HT-29 (cell line): ENCODE measurements at regions not wholly inside any gene's neighbourhood (a gene's known extent, or its start where the extent isn't known, plus 50 kb on each side); places are given as distances from the start of the nearest gene placed in this dataset.

ENCODE experiments used
- DNase-seq: peaks from one replicate; pipeline ENCODE4 v3.0.0-alpha.2; 2015; ENCODE audit warnings: low spot score

DNA sequence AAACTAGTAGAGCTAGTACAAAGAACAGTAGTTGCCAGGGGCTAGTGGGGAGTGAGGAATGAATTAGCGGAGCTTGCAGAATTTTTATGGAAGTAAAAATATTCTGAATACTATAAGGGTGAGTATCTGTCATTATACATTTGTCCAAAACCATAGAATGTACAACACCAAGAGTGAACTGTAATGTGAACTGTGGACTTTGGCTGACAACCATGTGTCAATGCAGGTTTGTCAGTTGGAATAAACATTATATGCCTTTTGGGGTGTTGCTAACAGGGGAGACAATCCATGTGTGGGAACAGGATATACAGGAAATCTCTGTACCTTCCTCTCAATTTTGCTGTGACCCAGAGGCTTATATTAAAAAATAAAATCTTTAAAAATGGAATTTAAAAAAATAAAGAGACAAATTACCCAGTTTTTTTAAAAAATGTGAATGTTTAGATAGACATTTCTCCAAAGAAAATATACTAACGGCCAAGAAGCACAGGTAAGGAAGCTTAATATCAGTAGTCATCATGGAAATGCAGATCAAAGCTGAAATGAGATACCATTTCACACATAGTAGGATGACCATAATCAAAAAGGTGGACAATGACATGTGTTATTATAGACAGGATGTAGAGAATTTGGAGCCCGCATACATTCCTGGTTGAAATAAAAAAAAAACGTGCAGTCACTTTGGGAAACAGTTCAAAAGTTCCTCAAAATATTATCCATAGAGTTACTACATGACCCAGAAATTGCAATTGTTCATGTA lies 899.8 kb downstream of the RAB28 start:
- no peak for DNase-seq

GRCh38 chr4:12583275-12583674 lies 900.9 kb downstream of the RAB28 start:
- DNase-seq = no peak

DNA sequence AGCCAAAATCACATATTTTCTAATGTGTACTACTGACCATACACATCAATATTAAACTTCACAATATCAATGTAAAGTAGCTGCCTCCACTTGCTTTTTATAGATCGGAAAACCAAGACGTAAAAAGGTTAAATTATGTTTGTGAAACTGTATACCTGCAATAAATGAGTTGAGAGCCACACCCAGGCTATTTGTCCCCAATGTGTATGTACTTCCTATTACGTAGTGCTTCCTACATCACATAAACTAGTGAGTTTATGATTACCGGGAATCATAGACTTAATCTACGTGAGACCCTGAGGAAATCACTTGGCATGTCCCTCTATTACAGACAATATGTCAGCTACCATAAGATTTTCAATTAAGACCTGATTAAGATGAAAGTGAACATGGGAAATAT lies 903.4 kb downstream of the RAB28 start:
- no peak for DNase-seq

GRCh38 chr4:12579172-12579571 lies 905.0 kb downstream of the RAB28 start:
- DNase-seq = no peak

- DNase-seq = no peak
Observed at GRCh38 chr4:12576409-12576808, 907.7 kb downstream of the RAB28 start.

DNA sequence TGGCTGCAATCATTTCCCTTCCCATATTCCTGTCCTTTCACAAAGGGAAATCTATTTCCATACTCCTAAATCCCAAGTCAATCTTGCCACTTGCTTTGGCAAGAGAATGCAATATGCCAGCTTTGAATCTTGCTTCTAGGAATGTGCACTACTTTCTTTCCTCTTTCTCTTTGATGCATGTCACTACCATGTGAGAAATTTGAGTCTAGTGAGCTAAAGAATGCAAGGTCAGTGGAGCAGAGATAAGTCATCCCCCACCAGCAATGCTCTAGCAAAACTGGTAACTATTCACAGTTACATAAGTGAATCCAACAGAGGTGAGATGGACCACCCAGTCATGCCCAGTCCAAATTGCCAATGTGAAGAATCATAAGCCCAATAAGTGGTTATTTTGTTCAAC lies 910.4 kb downstream of the RAB28 start:
- no peak for DNase-seq

DNA sequence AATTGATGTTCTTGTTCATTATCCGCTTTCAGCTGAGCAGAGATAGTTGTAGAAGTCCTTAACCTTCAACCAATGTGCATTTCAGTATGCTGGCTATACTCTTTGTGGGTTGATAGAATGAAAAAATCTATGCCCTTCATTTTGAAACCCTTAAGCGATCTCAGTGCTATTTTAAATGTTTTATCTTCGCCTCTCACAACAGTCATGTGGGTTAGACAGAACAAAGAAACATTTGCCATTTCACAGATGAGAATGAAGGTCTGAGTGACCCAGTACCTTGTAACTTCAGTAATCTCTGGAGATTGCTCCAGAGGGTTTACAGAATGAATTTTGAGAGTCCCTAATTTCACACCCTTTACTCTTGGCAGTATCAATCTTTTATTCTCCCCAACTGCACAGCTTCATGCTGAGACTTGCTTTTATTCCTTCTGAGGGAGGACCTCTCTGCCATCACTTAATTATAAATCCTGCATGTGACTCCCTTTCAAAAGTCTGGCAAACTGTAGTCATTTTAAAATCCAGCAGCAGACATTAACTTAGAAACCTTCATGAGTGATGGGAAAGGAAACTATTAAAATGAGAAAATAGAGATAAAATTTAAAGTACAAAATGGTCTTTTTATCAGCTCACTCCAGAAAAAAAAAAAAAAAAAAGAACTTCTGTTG lies 921.5 kb downstream of the RAB28 start:
- DNase-seq = no peak

DNA sequence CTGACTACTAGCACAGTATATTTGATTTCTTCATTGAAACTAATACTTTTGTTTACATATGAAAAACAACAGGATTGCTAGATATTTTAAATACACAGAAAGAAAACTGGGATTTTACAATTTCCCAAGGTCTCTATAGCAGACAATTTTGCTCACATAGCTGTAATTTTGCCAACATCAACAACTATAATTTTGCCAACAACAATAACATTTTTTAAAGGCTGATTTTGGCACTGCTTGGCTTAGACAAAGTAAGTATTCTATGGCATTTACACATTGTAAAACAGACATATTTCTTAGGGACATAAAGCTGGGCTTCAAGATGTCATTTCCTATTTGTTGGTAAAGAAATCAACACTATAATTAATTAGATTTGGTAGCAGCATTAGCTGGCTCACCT lies 922.1 kb downstream of the RAB28 start:
- DNase-seq = no peak

- DNase-seq = no peak
Observed at GRCh38 chr4:12555011-12555410, 929.1 kb downstream of the RAB28 start.

GRCh38 chr4:12548678-12549077 lies 935.5 kb downstream of the RAB28 start:
- no peak for DNase-seq

DNA sequence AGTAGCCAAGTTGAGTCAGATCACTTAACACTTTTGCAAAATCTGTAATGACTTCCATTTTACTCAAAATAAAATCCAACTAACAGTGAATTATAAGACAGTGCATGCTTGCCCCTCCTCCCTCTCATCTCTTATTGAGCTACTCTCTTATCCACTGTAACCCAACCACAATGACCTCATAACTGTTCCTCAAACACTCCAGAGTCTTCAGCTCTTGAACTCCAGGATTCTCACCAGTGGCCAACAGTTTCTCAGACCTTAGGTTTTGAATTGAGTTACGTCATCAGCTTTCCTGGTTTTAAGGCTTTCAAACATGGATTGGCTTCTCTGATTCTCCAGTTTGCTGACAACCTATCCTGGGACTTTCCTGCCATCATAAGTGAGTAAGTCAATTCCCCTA lies 938.3 kb downstream of the RAB28 start:
- DNase-seq = no peak

DNA sequence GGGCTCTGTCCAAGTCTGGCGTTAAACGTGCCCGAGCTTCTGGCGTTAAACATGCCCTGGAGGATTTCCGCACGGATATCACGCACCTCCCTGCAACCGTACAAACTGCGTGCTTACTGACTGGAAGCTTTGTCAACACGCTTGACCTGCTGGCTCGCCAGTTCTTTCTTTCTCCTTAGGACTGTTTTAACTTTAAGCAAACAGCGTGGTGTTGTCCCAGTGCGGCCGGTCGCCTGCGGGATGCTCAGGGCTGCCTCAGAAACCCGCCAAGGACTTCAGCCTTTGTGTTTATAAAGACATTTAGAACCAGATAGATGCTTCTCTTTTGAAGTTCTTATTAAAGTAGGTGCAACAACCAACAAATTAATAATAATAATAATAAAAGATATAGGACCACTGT lies 946.0 kb downstream of the RAB28 start:
- no peak for DNase-seq

- DNase-seq = no peak
Observed at GRCh38 chr4:12534684-12535083, 949.5 kb downstream of the RAB28 start.

DNA sequence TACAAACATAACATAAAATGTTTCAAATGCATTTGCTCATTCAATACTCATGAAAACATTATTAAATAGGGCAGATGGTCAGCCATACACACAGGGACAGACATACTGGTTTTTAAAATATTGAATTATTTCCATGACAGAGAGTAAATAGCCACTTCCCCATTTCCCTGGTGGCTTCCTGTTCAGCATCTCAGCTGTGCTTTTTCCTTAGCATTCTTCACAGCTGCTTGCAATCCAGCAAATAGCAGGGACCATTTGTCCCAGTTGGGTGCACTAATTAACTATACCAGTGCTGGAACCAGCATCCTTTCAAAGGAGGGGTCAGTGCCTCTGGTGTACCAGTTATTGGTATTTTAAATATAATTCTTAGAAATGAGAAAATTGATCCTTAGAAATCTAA lies 964.7 kb downstream of the RAB28 start:
- DNase-seq = no peak

DNA sequence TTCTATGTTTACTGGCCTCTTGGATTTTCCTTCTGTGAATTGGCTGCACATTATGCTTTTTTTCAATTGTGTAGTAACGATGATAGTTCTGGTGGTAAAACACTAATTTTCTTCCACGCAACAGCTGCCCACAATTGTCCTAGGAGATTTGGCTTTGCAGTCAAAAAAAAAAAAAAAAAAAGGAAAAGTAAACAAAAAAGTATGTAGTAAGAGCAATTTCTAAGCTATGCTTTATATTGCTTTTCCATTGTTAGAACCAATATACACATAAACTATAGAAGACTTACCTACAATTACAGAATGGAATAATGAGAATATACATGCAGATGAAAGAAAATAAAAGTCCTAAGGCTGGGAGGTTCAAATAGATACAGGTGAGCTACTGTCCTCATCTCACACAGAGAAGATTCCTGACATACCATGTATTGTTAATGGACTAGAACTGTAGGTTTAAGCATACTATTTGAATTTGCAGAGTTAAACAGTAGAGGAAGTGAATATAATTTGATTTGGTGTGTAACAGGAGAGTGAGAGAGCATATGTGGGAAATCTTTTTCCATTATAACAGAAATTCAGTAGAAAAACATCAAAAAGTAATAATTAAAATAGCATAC lies 976.2 kb downstream of the RAB28 start:
- no peak for DNase-seq

- DNase-seq = no peak
Observed at GRCh38 chr4:12500409-12500808, 983.7 kb downstream of the RAB28 start.

DNA sequence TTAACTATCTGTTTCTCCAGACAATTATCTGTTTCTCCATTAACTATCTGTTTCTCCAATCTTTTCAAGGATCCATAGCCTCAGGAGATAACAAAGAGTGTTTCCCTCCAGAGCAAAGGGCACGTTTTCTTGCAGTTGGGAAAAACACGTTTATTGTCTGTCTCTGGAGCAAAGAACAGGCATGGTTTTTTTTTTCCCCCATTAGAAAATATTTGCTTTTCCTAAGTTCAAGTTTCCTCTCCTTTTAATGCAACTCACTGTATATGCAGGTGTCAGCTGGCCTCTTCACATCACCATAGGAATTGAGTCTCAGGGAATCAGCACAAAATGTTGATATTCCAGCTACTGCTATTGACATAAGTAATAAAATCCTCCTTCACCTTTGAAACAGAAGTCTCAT lies 984.4 kb downstream of the RAB28 start:
- no peak for DNase-seq

GRCh38 chr4:12495211-12495610 lies 988.9 kb downstream of the RAB28 start:
- no peak for DNase-seq

- no peak for DNase-seq
Observed at GRCh38 chr4:12492730-12493393, 991.3 kb downstream of the RAB28 start.

DNA sequence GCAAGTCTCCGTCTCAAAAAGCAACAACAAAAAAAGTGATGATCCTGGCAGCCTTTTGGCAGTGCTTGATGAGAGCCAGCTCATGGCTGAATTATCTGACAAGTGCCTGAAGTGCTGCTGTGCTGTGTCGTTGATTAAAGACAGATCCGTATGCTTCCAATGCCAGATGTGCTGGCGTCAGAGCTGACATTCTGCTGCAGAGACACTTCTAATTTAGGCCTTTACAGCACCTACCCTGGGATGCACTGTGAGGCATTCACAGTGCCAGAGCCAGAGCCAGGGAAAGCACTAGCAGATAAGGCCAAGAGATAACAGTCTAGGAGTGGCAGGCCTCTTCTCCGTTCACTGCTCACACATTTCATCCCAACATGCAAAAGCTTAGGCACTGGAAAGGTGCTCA lies 995.5 kb downstream of the RAB28 start:
- DNase-seq = no peak

GRCh38 chr4:12487000-12487399 lies 997.1 kb downstream of the RAB28 start:
- no peak for DNase-seq

GRCh38 chr4:12472087-12472486 lies 1012.1 kb downstream of the RAB28 start:
- no peak for DNase-seq

DNA sequence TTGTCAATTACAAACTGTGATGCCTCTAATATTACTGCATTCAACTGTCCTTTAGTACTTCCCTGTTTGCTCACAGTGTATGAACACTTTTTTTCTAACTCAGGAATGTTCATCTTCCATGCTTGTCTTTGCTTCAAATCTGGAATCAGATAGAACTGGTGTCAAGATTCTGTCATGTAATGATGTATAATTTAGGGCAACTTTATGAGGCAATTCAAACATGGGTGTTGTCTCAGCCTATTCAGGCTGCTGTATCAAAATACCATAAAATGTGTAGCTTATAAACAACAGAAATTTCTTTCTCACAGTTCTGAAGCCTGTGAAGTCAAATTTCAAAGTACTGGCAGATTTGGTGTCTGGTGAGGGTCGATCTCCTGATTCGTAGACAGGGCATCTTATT lies 1012.9 kb downstream of the RAB28 start:
- no peak for DNase-seq
